Karpas-422 (cell line): ENCODE measurements at regions not wholly inside any gene's neighbourhood (a gene's known extent, or its start where the extent isn't known, plus 50 kb on each side); places are given as distances from the start of the nearest gene placed in this dataset.
"Not testable (repeated sequence)": the region's sequence is repeated elsewhere in the genome, so short reads cannot be mapped to it uniquely, and the experiment has no call there.

Source experiments
- DNase-seq: peaks from one replicate; pipeline ENCODE4 v3.0.0-alpha.2; 2015
- H2AFZ ChIP-seq: fragments of 200-600 bp; sonication (generic); 2 replicates; pipeline ENCODE4 v1.6.1; 2014; ENCODE audit warnings: antibody characterized with exemption, low read length, mixed read lengths
- H3K27ac ChIP-seq: fragments of 200-600 bp; sonication (generic); 2 replicates; pipeline ENCODE4 v1.5.1; 2014; ENCODE audit warnings: mild to moderate bottlenecking, low read length, moderate library complexity
- H3K27me3 ChIP-seq: fragments of 200-600 bp; sonication (generic); 2 replicates; pipeline ENCODE4 v1.6.1; 2014; ENCODE audit warnings: low read length, mixed read lengths
- H3K36me3 ChIP-seq: fragments of 200-600 bp; sonication (generic); 2 replicates; pipeline ENCODE4 v1.6.1; 2014; ENCODE audit warnings: low read length, mixed read lengths; ENCODE audit not compliant: insufficient read depth
- H3K4me1 ChIP-seq: fragments of 200-600 bp; sonication (generic); 2 replicates; pipeline ENCODE4 v1.6.1; 2014; ENCODE audit warnings: mild to moderate bottlenecking, low read length, mixed read lengths
- H3K4me2 ChIP-seq: fragments of 200-600 bp; sonication (generic); 2 replicates; pipeline ENCODE4 v1.6.1; 2014; ENCODE audit warnings: low read length, low read depth, mild to moderate bottlenecking; ENCODE audit not compliant: poor library complexity, severe bottlenecking
- H3K4me3 ChIP-seq: fragments of 200-600 bp; sonication (generic); 2 replicates; pipeline ENCODE4 v1.5.1; 2014; ENCODE audit warnings: mild to moderate bottlenecking, antibody characterized with exemption, low read length, mixed read lengths
- H3K79me2 ChIP-seq: fragments of 200-600 bp; sonication (generic); 2 replicates; pipeline ENCODE4 v1.6.1; 2014; ENCODE audit warnings: mild to moderate bottlenecking, low read length, mixed read lengths
- H3K9ac ChIP-seq: fragments of 200-600 bp; sonication (generic); 2 replicates; pipeline ENCODE4 v1.6.0; 2014; ENCODE audit warnings: low read length
- H3K9me2 ChIP-seq: fragments of 200-600 bp; sonication (generic), shearing (Covaris generic); replicated peaks from 2 replicates; pipeline ENCODE4 v1.6.0; 2014; ENCODE audit warnings: mild to moderate bottlenecking, low read length, moderate library complexity; ENCODE audit not compliant: insufficient read depth
- H3K9me3 ChIP-seq: fragments of 300-700, 200-600 bp; sonication (generic); 2 replicates; pipeline ENCODE4 v1.6.1; 2014; ENCODE audit warnings: low read length, mixed read lengths
- H4K20me1 ChIP-seq: fragments of 200-600 bp; sonication (generic); 2 replicates; pipeline ENCODE4 v1.6.1; 2014; ENCODE audit warnings: mild to moderate bottlenecking, antibody characterized with exemption, low read length, low read depth; ENCODE audit not compliant: insufficient read depth

DNA sequence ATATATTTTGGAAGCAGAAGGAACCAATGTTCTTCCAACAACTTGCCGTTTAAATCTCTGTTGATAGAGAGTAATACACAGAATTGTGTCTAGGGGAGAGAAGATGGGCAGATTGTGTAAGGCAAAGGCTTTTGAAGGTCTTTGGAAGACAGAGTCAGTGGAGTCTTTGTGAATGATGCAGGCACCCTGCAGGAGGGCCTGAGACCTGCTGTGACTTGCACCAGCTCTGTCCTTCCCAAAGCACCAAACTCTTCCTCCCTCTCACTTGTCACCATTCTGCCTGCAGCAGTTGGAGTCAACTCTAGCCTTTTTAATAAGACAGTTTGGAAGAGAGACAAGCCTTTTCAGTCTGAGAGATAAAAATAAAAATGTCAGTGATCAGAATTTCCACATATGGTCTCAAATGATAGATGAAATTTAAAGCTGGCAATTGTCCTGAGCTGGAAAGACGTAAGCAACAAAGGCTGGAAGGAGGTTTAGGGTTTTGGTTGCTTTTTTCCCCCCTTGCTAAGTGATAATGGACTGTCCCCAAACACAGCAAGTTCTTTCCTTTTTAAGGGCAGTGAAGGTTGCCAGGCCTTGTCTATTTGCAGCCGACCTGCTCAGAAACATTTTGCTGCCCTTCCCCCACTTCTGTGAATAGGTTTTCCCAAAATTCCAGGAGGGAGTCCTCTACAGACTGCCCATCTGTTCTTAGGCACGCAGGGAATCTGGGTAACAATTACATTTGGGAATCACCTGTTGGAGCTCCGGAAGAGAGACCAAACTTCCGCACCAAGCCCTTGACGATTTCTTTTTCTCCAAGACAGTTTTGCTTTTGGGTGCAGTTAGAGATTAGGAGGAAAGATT lies 103.0 kb upstream of the NTF3 start:
- Histone ChIP-seq H2AFZ (no peak overlapping the region), H3K4me2 (no peak overlapping the region), H3K36me3 (no peaks in the 10 kb centered on the region), H4K20me1 (no peaks in the 10 kb centered on the region), H3K4me3 (no peak overlapping the region), H3K79me2 (no peaks in the 10 kb centered on the region), H3K9ac (no peak overlapping the region), H3K27me3 (no peaks in the 10 kb centered on the region), H3K4me1 (no peaks in the 10 kb centered on the region), H3K27ac (no peak overlapping the region), H3K9me2 (no peaks in the 10 kb centered on the region), H3K9me3 (no peaks in the 10 kb centered on the region)
- no peak for DNase-seq

DNA sequence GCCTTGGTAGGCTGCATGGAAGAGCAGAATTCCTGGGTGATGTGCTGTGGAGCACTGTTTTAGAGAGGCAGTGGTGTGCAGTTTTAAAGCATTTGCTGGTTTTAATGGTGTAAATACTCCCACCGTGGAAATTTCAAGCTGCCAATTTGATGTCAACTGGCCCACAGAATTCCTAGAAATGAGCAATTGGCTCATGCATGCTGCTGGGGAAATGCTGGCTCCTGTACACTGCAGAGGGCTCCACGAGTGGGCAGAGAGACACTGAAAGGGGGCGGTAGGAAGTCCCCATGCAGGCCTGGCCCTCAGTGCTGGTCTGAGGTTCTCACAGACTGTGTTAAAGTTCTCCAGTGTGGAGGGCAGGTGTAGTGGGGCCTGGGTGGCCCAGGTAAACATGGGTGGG lies 99.4 kb upstream of the NTF3 start:
- no peak overlapping the region for H3K4me3 ChIP-seq
- H2AFZ ChIP-seq = no peak overlapping the region
- no peaks in the 10 kb centered on the region for H3K36me3 ChIP-seq
- H3K4me2 ChIP-seq = no peak overlapping the region
- no peak for DNase-seq
- no peak overlapping the region for H3K9ac ChIP-seq
- no peaks in the 10 kb centered on the region for H3K79me2 ChIP-seq
- H3K4me1 ChIP-seq = no peaks in the 10 kb centered on the region
- no peaks in the 10 kb centered on the region for H3K27me3 ChIP-seq
- H3K9me2 ChIP-seq = no peaks in the 10 kb centered on the region
- no peaks in the 10 kb centered on the region for H3K9me3 ChIP-seq
- H4K20me1 ChIP-seq = no peaks in the 10 kb centered on the region
- no peak overlapping the region for H3K27ac ChIP-seq

DNA sequence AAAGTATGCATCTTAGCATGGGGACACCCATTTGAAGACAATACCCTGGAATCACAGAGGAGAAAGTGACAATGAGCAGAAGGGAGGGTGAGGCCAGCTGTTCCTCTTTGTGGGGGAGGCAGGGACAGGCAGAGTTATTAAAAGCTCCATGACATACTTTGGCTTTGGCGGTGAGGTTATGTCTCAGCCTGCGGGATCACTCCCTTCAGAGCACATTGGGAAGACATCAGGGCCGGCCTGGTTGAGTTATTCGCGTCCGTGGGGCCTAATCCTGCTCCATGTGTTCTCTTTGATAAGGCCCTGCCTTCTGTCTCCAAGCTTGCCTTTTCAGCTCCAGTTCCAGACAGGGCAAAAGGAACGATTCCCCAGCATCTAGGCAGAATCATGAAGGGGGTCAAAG lies 98.8 kb upstream of the NTF3 start:
- no peak overlapping the region for H3K4me2 ChIP-seq
- DNase-seq = no peak
- H3K36me3 ChIP-seq = no peaks in the 10 kb centered on the region
- H3K9me3 ChIP-seq = no peaks in the 10 kb centered on the region
- no peak overlapping the region for H3K4me3 ChIP-seq
- no peaks in the 10 kb centered on the region for H4K20me1 ChIP-seq
- H3K27me3 ChIP-seq = no peaks in the 10 kb centered on the region
- H3K27ac ChIP-seq = no peak overlapping the region
- H3K4me1 ChIP-seq = no peaks in the 10 kb centered on the region
- H3K79me2 ChIP-seq = no peaks in the 10 kb centered on the region
- H3K9me2 ChIP-seq = no peaks in the 10 kb centered on the region
- no peak overlapping the region for H2AFZ ChIP-seq
- H3K9ac ChIP-seq = no peak overlapping the region

DNA sequence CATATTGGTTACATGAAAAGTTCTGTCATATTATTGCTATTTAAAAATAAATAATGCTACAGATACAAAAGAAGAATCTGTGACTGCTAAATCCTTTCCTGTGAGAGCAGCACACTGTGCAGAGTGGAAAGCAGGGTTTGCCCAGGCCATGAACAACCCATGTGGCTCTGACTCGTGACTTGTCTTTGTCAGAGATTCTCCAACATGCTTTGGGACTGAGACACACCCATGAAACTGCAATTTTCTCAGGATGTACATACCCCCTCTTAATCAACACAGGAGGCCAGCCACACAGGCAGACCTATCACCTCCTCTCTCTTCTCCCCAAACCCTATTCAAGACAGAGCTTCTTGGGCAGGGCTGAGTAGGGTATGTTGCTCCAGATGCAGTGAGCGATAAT lies 96.8 kb upstream of the NTF3 start:
- Histone ChIP-seq H3K36me3 (no peaks in the 10 kb centered on the region), H3K9me2 (no peaks in the 10 kb centered on the region), H3K9ac (no peak overlapping the region), H3K4me1 (no peaks in the 10 kb centered on the region), H3K4me2 (no peak overlapping the region), H3K79me2 (no peaks in the 10 kb centered on the region), H3K9me3 (no peaks in the 10 kb centered on the region), H2AFZ (no peak overlapping the region), H4K20me1 (no peaks in the 10 kb centered on the region), H3K27ac (no peak overlapping the region), H3K27me3 (no peaks in the 10 kb centered on the region), H3K4me3 (no peak overlapping the region)
- no peak for DNase-seq

DNA sequence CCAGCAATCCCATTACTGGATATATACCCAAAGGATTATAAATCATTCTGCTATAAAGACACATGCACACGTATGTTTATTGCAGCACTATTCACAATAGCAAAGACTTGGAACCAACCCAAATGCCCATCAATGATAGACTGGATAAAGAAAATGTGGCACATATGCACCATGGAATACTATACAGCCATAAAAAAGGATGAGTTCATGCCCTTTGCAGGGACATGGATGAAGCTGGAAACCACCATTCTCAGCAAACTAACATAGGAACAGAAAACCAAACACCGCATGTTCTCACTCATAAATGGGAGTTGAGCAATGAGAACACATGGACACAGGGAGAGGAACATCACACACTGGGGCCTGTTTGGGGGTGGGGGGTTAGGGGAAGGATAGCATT lies 90.8 kb upstream of the NTF3 start:
- not testable (repeated sequence) for H3K27me3 ChIP-seq, H3K4me1 ChIP-seq, DNase-seq, H3K9me2 ChIP-seq, H2AFZ ChIP-seq, H3K4me3 ChIP-seq, H3K4me2 ChIP-seq, H3K9ac ChIP-seq, H3K27ac ChIP-seq, H3K79me2 ChIP-seq, H3K36me3 ChIP-seq, H3K9me3 ChIP-seq, H4K20me1 ChIP-seq

DNA sequence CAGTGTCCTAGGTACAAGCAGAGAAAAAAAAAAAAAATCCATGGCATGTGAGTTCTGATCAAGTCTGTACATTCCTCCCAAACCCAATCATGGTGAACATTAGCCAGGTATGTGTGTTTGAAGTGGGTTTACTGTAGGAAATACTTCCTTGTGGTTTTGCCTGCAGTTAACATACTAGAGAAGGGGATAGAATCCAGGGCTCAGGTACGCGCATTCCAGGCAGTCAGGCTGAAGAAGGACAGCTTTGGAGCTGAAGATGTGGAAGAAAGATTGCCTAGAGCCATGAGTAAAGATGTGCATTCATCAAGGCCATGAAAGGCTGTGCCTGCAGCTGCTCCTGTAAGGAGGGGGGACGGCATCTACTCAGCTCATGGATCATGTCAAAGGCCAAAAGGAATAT lies 88.2 kb upstream of the NTF3 start:
- DNase-seq = no peak
- H3K9me3 ChIP-seq = no peaks in the 10 kb centered on the region

DNA sequence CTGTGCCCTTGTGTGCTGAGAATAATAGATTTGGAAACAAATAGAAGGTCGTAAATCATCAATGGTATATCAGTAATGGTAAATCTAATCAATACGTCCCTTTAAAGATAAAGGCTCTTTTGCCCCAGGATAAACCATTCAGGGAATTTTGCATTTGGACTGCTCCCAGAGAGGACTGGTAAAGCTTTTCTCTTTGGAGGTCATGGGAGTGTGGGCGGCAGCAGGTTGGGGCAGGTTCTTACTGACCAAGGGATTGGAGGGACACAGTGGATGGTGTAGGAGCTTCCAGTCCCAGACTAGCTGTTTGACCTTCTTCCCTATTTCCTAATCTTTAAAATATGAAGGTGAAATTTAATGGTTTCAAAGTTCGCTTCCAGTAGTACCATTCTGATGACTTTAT lies 87.8 kb upstream of the NTF3 start:
- no peak for DNase-seq
- Histone ChIP-seq H2AFZ (no peak overlapping the region), H4K20me1 (no peaks in the 10 kb centered on the region), H3K9ac (no peak overlapping the region), H3K27ac (no peak overlapping the region), H3K36me3 (no peaks in the 10 kb centered on the region), H3K4me3 (no peak overlapping the region), H3K27me3 (no peaks in the 10 kb centered on the region), H3K79me2 (no peaks in the 10 kb centered on the region), H3K4me2 (no peak overlapping the region), H3K9me3 (no peaks in the 10 kb centered on the region), H3K4me1 (no peaks in the 10 kb centered on the region), H3K9me2 (no peaks in the 10 kb centered on the region)

More for the DNA sequence above, 88.2 kb upstream of the NTF3 start:
- Histone ChIP-seq H2AFZ (no peak overlapping the region), H4K20me1 (no peaks in the 10 kb centered on the region), H3K27me3 (no peaks in the 10 kb centered on the region), H3K4me2 (no peak overlapping the region), H3K4me1 (no peaks in the 10 kb centered on the region), H3K9ac (no peak overlapping the region), H3K36me3 (no peaks in the 10 kb centered on the region), H3K79me2 (no peaks in the 10 kb centered on the region), H3K9me2 (no peaks in the 10 kb centered on the region), H3K27ac (no peak overlapping the region), H3K4me3 (no peak overlapping the region)

DNA sequence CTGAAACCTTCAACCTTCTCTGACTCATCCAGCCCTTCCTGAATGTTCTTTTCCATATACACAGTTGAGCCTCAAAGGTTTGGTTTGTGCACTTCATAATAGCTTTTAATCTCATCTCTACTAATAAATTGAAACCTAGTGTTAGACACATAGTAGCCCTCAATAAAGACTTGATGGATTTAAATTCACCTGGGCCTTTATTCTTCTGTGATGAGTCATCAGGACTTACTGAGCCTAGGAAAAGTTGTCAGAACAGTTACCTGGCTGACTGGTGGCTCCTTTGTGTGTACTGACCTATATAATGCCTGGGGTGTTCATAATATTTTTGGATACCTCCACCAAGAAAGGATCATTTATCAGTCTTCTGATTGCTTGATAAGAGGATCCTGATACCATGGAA lies 86.4 kb upstream of the NTF3 start:
- no peak overlapping the region for H3K9ac ChIP-seq
- H3K27ac ChIP-seq = no peak overlapping the region
- H2AFZ ChIP-seq = no peak overlapping the region
- H3K27me3 ChIP-seq = no peaks in the 10 kb centered on the region
- no peaks in the 10 kb centered on the region for H3K4me1 ChIP-seq
- no peak overlapping the region for H3K4me3 ChIP-seq
- no peaks in the 10 kb centered on the region for H3K9me2 ChIP-seq
- no peaks in the 10 kb centered on the region for H3K9me3 ChIP-seq
- H3K4me2 ChIP-seq = no peak overlapping the region
- H3K79me2 ChIP-seq = no peaks in the 10 kb centered on the region
- DNase-seq = no peak
- no peaks in the 10 kb centered on the region for H3K36me3 ChIP-seq
- no peaks in the 10 kb centered on the region for H4K20me1 ChIP-seq
